Cardiac muscle cell (in vitro differentiated cells and primary cell): ENCODE measurements at regions not wholly inside any gene's neighbourhood (a gene's known extent, or its start where the extent isn't known, plus 50 kb on each side); places are given as distances from the start of the nearest gene placed in this dataset.

Experiments used
- DNase-seq, 2 donors: peaks; one replicate each; pipeline versions ENCODE4 v3.0.0 to v3.0.0-alpha.2; 2010 to 2017; ENCODE audit warnings: low read depth in 1 of 2, low spot score in 1 of 2
- H3K27ac ChIP-seq: fragments of 200-600 bp; sonication (generic); 2 replicates; pipeline ENCODE4 v1.5.1; 2016
- H3K27me3 ChIP-seq: fragments of 200-600 bp; sonication (generic); 2 replicates; pipeline ENCODE4 v1.6.0; 2016; ENCODE audit warnings: control low read depth
- H3K36me3 ChIP-seq: fragments of 200-600 bp; sonication (generic); 2 replicates; pipeline ENCODE4 v1.5.1; 2016; ENCODE audit warnings: control low read depth
- H3K4me1 ChIP-seq: fragments of 200-600 bp; sonication (generic); 2 replicates; pipeline ENCODE4 v1.8.1; 2017; ENCODE audit warnings: low read depth, mild to moderate bottlenecking, mixed run types
- H3K4me3 ChIP-seq: fragments of 200-600 bp; sonication (generic); 2 replicates; pipeline ENCODE4 v1.5.1; 2016; ENCODE audit warnings: mild to moderate bottlenecking
- H3K9me3 ChIP-seq: fragments of 200-600 bp; sonication (generic); 2 replicates; pipeline ENCODE4 v1.5.1; 2017; ENCODE audit warnings: low read depth, mild to moderate bottlenecking, control low read depth
- TF ChIP-seq, protein P1 (sequence below): IDR thresholded peaks from 2 replicates; pipeline ENCODE4 v1.5.1; 2012; ENCODE audit warnings: low read depth, mild to moderate bottlenecking, low read length

GRCh38 chr1:116460783-116461376 is 87.8 kb downstream of the ATP1A1 start:
- H3K4me3 ChIP-seq, result no peak overlapping the region
- no peaks in the 10 kb centered on the region for H3K27me3 ChIP-seq
- H3K9me3 ChIP-seq, result no peaks in the 10 kb centered on the region
- peaks cover 80% of the 10 kb centered on the region for H3K4me1 ChIP-seq
- H3K27ac ChIP-seq, result peak overlapping the region; percentile 96
- TF ChIP-seq, protein P1, sequence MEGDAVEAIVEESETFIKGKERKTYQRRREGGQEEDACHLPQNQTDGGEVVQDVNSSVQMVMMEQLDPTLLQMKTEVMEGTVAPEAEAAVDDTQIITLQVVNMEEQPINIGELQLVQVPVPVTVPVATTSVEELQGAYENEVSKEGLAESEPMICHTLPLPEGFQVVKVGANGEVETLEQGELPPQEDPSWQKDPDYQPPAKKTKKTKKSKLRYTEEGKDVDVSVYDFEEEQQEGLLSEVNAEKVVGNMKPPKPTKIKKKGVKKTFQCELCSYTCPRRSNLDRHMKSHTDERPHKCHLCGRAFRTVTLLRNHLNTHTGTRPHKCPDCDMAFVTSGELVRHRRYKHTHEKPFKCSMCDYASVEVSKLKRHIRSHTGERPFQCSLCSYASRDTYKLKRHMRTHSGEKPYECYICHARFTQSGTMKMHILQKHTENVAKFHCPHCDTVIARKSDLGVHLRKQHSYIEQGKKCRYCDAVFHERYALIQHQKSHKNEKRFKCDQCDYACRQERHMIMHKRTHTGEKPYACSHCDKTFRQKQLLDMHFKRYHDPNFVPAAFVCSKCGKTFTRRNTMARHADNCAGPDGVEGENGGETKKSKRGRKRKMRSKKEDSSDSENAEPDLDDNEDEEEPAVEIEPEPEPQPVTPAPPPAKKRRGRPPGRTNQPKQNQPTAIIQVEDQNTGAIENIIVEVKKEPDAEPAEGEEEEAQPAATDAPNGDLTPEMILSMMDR, result no peak
- DNase-seq, result no peak
- H3K36me3 ChIP-seq, result no peaks in the 10 kb centered on the region

GRCh38 chr1:116461723-116462122 is 88.7 kb downstream of the ATP1A1 start:
- Histone ChIP-seq H3K9me3 (no peaks in the 10 kb centered on the region), H3K36me3 (no peaks in the 10 kb centered on the region), H3K27ac (no peak overlapping the region), H3K4me1 (peaks cover 84% of the 10 kb centered on the region), H3K27me3 (no peaks in the 10 kb centered on the region), H3K4me3 (no peak overlapping the region)
- DNase-seq, result no peak
- TF ChIP-seq, protein P1, result no peak

GRCh38 chr1:116462722-116463121 is 89.7 kb downstream of the ATP1A1 start:
- no peaks in the 10 kb centered on the region for H3K9me3 ChIP-seq
- H3K36me3 ChIP-seq, result no peaks in the 10 kb centered on the region
- TF ChIP-seq, protein P1, result no peak
- DNase-seq, result peak in 1 of 2 donors; percentile 48
- H3K4me1 ChIP-seq, result peaks cover 86% of the 10 kb centered on the region
- H3K27me3 ChIP-seq, result no peaks in the 10 kb centered on the region
- H3K4me3 ChIP-seq, result no peak overlapping the region
- peak overlapping the region; percentile 99 for H3K27ac ChIP-seq

GRCh38 chr1:116463730-116464129 is 90.7 kb downstream of the ATP1A1 start:
- H3K4me3 ChIP-seq, result no peak overlapping the region
- TF ChIP-seq, protein P1, result no peak
- H3K9me3 ChIP-seq, result no peaks in the 10 kb centered on the region
- peak overlapping the region; percentile 99 for H3K27ac ChIP-seq
- DNase-seq, result peak in 1 of 2 donors; percentile 90
- H3K4me1 ChIP-seq, result peaks cover 83% of the 10 kb centered on the region
- no peaks in the 10 kb centered on the region for H3K36me3 ChIP-seq
- no peaks in the 10 kb centered on the region for H3K27me3 ChIP-seq
